ENCODE measurements at regions not wholly inside any gene's neighbourhood (a gene's known extent, or its start where the extent isn't known, plus 50 kb on each side); places are given as distances from the start of the nearest gene placed in this dataset.

DNA sequence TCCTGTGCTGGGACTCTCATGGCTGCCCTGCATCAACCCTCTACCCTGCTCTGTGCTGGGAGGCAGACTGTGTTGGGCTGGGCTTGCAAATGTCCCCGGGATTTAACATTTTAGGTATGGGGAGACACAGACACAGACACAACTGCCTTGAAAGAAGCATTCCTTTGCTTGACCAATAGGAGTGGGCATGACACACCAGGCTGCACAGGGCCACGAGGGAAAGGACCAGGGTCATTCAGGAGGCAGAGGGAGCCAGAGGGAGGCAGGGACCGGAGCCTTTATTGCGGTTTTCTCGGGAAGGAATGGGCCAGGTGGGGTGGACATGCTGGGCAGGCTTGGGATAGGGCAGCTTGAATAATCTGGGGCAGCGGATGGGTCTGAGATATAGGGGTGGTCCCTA, 238.7 kb upstream of the COPS8 start:
- TF ChIP-seq, protein P1, sequence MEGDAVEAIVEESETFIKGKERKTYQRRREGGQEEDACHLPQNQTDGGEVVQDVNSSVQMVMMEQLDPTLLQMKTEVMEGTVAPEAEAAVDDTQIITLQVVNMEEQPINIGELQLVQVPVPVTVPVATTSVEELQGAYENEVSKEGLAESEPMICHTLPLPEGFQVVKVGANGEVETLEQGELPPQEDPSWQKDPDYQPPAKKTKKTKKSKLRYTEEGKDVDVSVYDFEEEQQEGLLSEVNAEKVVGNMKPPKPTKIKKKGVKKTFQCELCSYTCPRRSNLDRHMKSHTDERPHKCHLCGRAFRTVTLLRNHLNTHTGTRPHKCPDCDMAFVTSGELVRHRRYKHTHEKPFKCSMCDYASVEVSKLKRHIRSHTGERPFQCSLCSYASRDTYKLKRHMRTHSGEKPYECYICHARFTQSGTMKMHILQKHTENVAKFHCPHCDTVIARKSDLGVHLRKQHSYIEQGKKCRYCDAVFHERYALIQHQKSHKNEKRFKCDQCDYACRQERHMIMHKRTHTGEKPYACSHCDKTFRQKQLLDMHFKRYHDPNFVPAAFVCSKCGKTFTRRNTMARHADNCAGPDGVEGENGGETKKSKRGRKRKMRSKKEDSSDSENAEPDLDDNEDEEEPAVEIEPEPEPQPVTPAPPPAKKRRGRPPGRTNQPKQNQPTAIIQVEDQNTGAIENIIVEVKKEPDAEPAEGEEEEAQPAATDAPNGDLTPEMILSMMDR (IDR thresholded peaks at IDR 0.05; ENCODE audit: insufficient read depth, low read depth, low read length) = no peak
- ChIA-PET CTCF (no interaction called here), POLR2A (no interaction called here)
- no peaks in the 10 kb centered on the region for H3K36me3 ChIP-seq (ENCODE audit: control insufficient read depth, insufficient read depth, low read length)
- peaks cover 6% of the 10 kb centered on the region for H3K27me3 ChIP-seq (ENCODE audit: control insufficient read depth, insufficient read depth, low read length)
- H3K4me3 ChIP-seq (ENCODE audit: low read depth, low read length) = no peak overlapping the region
- no peak for DNase-seq (ENCODE audit: low read depth)

DNA sequence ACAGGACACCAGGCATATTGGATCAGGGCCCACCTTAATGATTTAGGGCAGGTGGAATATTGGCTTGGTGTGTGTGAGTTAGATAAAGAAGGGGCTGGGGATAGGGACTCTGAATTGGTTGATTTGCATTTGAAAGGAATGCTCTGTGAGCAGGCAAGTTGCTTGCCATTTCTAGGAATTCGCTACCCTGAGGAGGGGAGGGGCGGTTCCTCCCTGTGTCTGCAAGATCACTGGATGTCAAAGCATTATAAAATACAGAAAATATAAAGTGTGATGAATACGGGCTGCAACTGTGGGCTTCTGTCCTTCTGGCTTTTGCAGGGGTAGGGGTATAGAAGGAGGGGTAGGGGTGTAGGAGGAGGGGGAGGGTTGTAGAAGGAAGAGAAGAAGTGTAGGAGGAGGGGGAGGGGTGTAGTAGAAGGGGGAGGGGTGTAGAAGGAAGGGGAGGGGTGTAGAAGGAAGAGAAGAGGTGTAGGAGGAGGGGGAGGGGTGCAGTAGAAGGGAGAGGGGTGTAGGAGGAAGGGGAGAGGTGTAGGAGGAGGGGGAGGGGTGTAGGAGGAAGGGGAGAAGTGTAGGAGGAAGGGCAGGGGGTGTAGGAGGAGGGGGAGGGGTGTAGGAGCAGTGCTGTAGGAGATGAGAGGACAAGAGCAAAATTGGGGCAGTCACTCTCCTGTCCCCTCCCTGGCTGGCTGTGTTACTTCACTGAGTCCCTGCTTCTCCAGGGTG, 238.0 kb upstream of the COPS8 start:
- no peak for DNase-seq (ENCODE audit: low read depth)
- Histone ChIP-seq H3K27me3 (ENCODE audit: control insufficient read depth, insufficient read depth, low read length) (peaks cover 3% of the 10 kb centered on the region; the same call in 1 of the 2 replicates), H3K36me3 (ENCODE audit: control insufficient read depth, insufficient read depth, low read length) (no peaks in the 10 kb centered on the region), H3K4me3 (ENCODE audit: low read depth, low read length) (no peak overlapping the region)
- TF ChIP-seq, protein P1 (IDR thresholded peaks at IDR 0.05; ENCODE audit: insufficient read depth, low read depth, low read length) = no peak
- ChIA-PET CTCF (no interaction called here), POLR2A (no interaction called here)

DNA sequence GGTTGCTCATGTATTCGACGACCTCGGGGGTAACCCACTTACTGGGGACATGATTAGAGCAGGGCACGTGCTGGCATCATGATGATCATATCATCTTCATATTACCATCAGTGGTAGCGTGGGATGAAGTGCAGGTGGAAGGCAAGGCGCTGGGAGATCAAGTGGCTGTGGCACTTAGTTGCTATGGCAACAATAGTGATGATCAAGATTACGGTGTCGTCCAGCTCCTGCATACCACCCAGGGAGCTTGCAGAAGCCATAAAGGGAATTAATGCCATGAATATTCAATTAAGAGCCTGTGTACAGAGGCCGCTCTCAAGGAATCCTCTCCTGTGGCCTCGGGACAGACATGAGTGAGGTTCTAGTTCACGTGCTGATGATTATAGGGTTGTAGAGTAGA, 237.2 kb upstream of the COPS8 start:
- H3K36me3 ChIP-seq (ENCODE audit: control insufficient read depth, insufficient read depth, low read length) = no peaks in the 10 kb centered on the region
- CTCF ChIA-PET = no interaction called here
- DNase-seq (ENCODE audit: low read depth) = no peak
- POLR2A ChIA-PET = no interaction called here
- H3K27me3 ChIP-seq (ENCODE audit: control insufficient read depth, insufficient read depth, low read length) = peaks cover 3% of the 10 kb centered on the region; the same call in 1 of the 2 replicates
- no peak overlapping the region for H3K4me3 ChIP-seq (ENCODE audit: low read depth, low read length)
- TF ChIP-seq, protein P1 (IDR thresholded peaks at IDR 0.05; ENCODE audit: insufficient read depth, low read depth, low read length) = no peak

DNA sequence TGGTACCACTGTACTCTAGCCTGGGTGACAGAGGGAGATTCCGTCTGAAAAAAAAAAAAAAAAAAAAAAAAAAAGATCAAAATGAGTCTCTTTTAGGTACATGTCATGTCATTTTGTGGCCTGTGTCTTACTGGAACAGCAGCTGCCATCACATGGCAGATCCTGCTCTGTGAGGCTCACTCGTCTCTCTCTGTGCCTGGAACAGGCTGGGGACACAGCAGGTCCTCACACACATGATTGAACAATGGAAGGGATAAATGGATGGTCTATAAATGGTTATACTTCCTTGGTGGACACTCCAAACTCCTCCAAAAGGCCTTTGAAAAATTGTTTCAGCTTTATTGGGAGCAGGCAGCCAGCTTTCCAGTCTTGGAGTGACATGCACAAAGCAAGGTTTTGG, 236.2 kb upstream of the COPS8 start:
- POLR2A ChIA-PET = no interaction called here
- DNase-seq (ENCODE audit: low read depth) = no peak
- Histone ChIP-seq H3K27me3 (ENCODE audit: control insufficient read depth, insufficient read depth, low read length) (peaks cover 2% of the 10 kb centered on the region; the same call in 1 of the 2 replicates), H3K36me3 (ENCODE audit: control insufficient read depth, insufficient read depth, low read length) (no peaks in the 10 kb centered on the region), H3K4me3 (ENCODE audit: low read depth, low read length) (no peak overlapping the region)
- TF ChIP-seq, protein P1 (IDR thresholded peaks at IDR 0.05; ENCODE audit: insufficient read depth, low read depth, low read length) = no peak
- CTCF ChIA-PET = no interaction called here

DNA sequence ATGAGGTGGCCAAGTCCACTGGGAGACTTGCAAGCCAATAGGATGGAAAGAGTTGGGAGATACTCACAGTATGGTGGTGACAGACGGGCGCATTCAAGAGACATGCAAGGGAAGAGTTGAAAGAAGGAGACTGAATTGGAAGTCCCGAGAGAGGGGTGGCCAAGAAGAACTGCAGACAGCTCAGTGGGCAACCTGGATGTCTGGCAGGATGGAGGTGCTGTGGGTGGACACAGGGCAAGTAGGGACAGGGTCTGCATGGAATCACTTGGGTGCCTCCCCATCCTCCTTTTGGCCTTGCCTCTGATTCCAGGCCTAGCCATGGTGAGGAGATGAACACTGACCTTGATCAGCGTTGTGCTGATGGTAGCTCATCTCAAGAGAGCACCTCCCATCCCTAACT, 235.7 kb upstream of the COPS8 start:
- CTCF ChIA-PET = no interaction called here
- H3K36me3 ChIP-seq (ENCODE audit: control insufficient read depth, insufficient read depth, low read length) = no peaks in the 10 kb centered on the region
- no peak for DNase-seq (ENCODE audit: low read depth)
- no peak overlapping the region for H3K4me3 ChIP-seq (ENCODE audit: low read depth, low read length)
- TF ChIP-seq, protein P1 (IDR thresholded peaks at IDR 0.05; ENCODE audit: insufficient read depth, low read depth, low read length) = no peak
- POLR2A ChIA-PET = no interaction called here
- H3K27me3 ChIP-seq (ENCODE audit: control insufficient read depth, insufficient read depth, low read length) = no peaks in the 10 kb centered on the region; the same call in 1 of the 2 replicates
